Psoas muscle (tissue), 7 donors: ENCODE measurements at regions not wholly inside any gene's neighbourhood (a gene's known extent, or its start where the extent isn't known, plus 50 kb on each side); places are given as distances from the start of the nearest gene placed in this dataset.
"Not testable (repeated sequence)": the region's sequence is repeated elsewhere in the genome, so short reads cannot be mapped to it uniquely, and the experiment has no call there.

Experiments used
- ATAC-seq, 4 donors: fragments of 200-7000 bp; cut with Tn5 transposase; one replicate each; pipeline ENCODE4 v1.9.1; 2020; ENCODE audit warnings: moderate library complexity in 3 of 4, mild to moderate bottlenecking in 2 of 4
- DNase-seq, 2 donors: peaks; one replicate each; pipeline ENCODE4 v3.0.0-alpha.2; 2020
- H3K27ac ChIP-seq: fragments of 200-600 bp; one replicate; pipeline ENCODE4 v1.8.0; 2022
- H3K27me3 ChIP-seq, 3 donors: fragments of 200-600 bp in 1 of 3; one replicate each; pipeline versions ENCODE4 v1.6.1 to v1.8.0; 2013 to 2022; ENCODE audit warnings: low read length in 2 of 3, mild to moderate bottlenecking in 2 of 3, moderate library complexity in 1 of 3; ENCODE audit not compliant: insufficient read depth in 3 of 3
- H3K36me3 ChIP-seq, 2 donors: fragments of 200-600 bp in 1 of 2; one replicate each; pipeline versions ENCODE4 v1.6.1 to v1.8.0; 2013 to 2022; ENCODE audit warnings: low read depth in 1 of 2, mild to moderate bottlenecking in 1 of 2, moderate library complexity in 1 of 2; ENCODE audit not compliant: insufficient read depth in 1 of 2
- H3K4me1 ChIP-seq: fragments of 200-600 bp; one replicate; pipeline ENCODE4 v1.8.0; 2022
- H3K4me3 ChIP-seq: fragments of 200-600 bp; one replicate; pipeline ENCODE4 v1.8.0; 2022; ENCODE audit warnings: mild to moderate bottlenecking
- H3K9me3 ChIP-seq: fragments of 200-600 bp; one replicate; pipeline ENCODE4 v1.8.0; 2022
- CTCF ChIP-seq: fragments of 200-600 bp; IDR thresholded peaks from one replicate; pipeline ENCODE4 v1.8.0; 2022; ENCODE audit warnings: antibody characterized with exemption
- WGBS, 3 donors: extraction: QIAGEN DNeasy Blood & Tissue Kit; methylation state at CpG; one replicate each; pipeline versions ENCODE4 v1.1.6 to v1.1.7; 2013; 5-methylcytosine and 5-hydroxymethylcytosine counted together
- intact Hi-C, 2 donors: fragments of 100-400 bp; cut with DNase I; formaldehyde crosslinking; loops; one replicate each; pipeline versions ENCODE4 v1.11.0 to v1.14.2; 2022
- donor health status: healthy with polysubstance abuse.
- donor health status: DM: no; HTN: no; CAD: no; lungs with moderate emphysema.
- donor health status: Bipolar disorder and iron deficiency.
- donor health status: healthy.
- donor health status: DM: yes; HTN: yes; CAD: no.
- donor health status: DM: no; HTN: no; CAD: no.
- donor health status: DM: yes; HTN: yes; CAD: no.

- Histone ChIP-seq H3K27me3 (no peaks in the 10 kb centered on the region), H3K36me3 (no peaks in the 10 kb centered on the region), H3K27ac (no peak overlapping the region), H3K4me3 (no peak overlapping the region), H3K9me3 (peaks cover 3% of the 10 kb centered on the region), H3K4me1 (no peaks in the 10 kb centered on the region)
- intact Hi-C loops: no loop called here
- no peak for ATAC-seq
- 96 to 100% (median 98%) methylated on average over 1 of the region's 1 CpG for WGBS, 3 donors
- DNase-seq: no peak
- TF ChIP-seq CTCF: no peak
Observed at GRCh38 chr2:4782647-4783046, 909.5 kb upstream of the SOX11 start.

- ATAC-seq: no peak
- DNase-seq: no peak
- intact Hi-C loops: no loop called here
- WGBS, 3 donors: 48 to 55% (median 53%) methylated on average over 3 of the region's 3 CpGs
- Histone ChIP-seq H3K27ac (no peak overlapping the region), H3K36me3 (no peaks in the 10 kb centered on the region), H3K9me3 (no peaks in the 10 kb centered on the region), H3K4me3 (no peak overlapping the region), H3K4me1 (no peaks in the 10 kb centered on the region), H3K27me3 (no peaks in the 10 kb centered on the region)
- TF ChIP-seq CTCF: no peak
Observed at GRCh38 chr2:4791488-4791887, 900.7 kb upstream of the SOX11 start.

- no peaks in the 10 kb centered on the region for H3K27me3 ChIP-seq
- no peak for DNase-seq
- no peak overlapping the region for H3K27ac ChIP-seq
- no peak overlapping the region for H3K4me3 ChIP-seq
- TF ChIP-seq CTCF: no peak
- H3K4me1 ChIP-seq: no peaks in the 10 kb centered on the region
- H3K9me3 ChIP-seq: no peaks in the 10 kb centered on the region
- intact Hi-C loops: no loop called here
- no peak for ATAC-seq
- no peaks in the 10 kb centered on the region for H3K36me3 ChIP-seq
Observed at GRCh38 chr2:4792126-4792525, 900.1 kb upstream of the SOX11 start.

GRCh38 chr2:4803396-4803795 is 888.8 kb upstream of the SOX11 start:
- DNase-seq (no peak), ATAC-seq (no peak)
- TF ChIP-seq CTCF: no peak
- no peak overlapping the region for H3K4me3 ChIP-seq
- no peak overlapping the region for H3K27ac ChIP-seq
- H3K27me3 ChIP-seq: no peaks in the 10 kb centered on the region
- no peaks in the 10 kb centered on the region for H3K36me3 ChIP-seq
- H3K9me3 ChIP-seq: no peaks in the 10 kb centered on the region
- no peaks in the 10 kb centered on the region for H3K4me1 ChIP-seq
- 67 to 86% (median 74%) methylated on average over 2 of the region's 2 CpGs for WGBS, 3 donors
- intact Hi-C loops: no loop called here

- H3K27me3 ChIP-seq, intact Hi-C loops, H3K27ac ChIP-seq, H3K4me1 ChIP-seq, H3K4me3 ChIP-seq, DNase-seq, H3K9me3 ChIP-seq, ATAC-seq, H3K36me3 ChIP-seq: not testable (repeated sequence)
Observed at GRCh38 chr2:4814137-4814536, 878.0 kb upstream of the SOX11 start.
